ENCODE measurements at regions not wholly inside any gene's neighbourhood (a gene's known extent, or its start where the extent isn't known, plus 50 kb on each side); places are given as distances from the start of the nearest gene placed in this dataset.

DNA sequence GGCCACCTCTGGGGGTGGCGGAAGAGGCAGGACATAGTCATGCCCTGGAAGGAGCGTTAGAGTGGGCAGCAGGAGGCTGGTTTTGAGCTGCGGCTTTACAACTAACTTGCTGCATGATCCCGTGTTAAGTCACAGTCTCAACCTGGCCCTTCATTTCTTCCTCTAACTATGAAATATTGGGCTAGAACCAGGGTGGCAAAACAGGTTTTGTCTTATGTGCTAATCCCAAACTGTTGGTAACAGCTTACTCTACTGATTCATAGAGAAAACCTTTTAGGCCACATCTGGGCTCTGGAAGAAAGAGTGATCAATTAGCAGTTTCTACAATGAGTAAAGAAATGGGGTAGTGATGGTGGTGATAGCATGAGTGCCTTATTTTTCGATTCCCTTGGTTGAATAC lies 74.1 kb upstream of the CLINT1 start:
- CTCF ChIA-PET: interaction anchor here (0.6 kb wide), 1 partner anchor 205 kb away, joined by 3 read pairs; no protein-coding TSS in a partner anchor

GRCh38 chr5:157930710-157931109 lies 71.8 kb upstream of the CLINT1 start:
- intact Hi-C loops (cut with micrococcal nuclease; ENCODE audit: unreplicated experiment): no loop called here
- no peaks in the 10 kb centered on the region for H3K4me1 ChIP-seq (replicated peaks; ENCODE audit: insufficient read depth)
- H3K9me3 ChIP-seq (ENCODE audit: insufficient read depth, low read depth): no peaks in the 10 kb centered on the region
- no peaks in the 10 kb centered on the region for H3K27me3 ChIP-seq (ENCODE audit: insufficient read depth, low read depth)
- no peak for TF ChIP-seq CTCF (conservative IDR thresholded peaks at IDR 0.05)
- TF ChIP-seq EZH2 (IDR thresholded peaks at IDR 0.05; ENCODE audit: low read depth): no peak
- H3K79me2 ChIP-seq (ENCODE audit: low read depth): no peaks in the 10 kb centered on the region
- POLR2A ChIA-PET (ENCODE audit: unreplicated experiment): no interaction called here
- no peaks in the 10 kb centered on the region for H3K36me3 ChIP-seq (ENCODE audit: low read depth)
- DNase-seq: no peak
- no peak overlapping the region for H2AFZ ChIP-seq
- BruUV-seq (replicated peaks): no TSS peak
- H3F3A ChIP-seq (ENCODE audit: insufficient read depth, low read depth): no peaks in the 10 kb centered on the region
- CTCF ChIA-PET: no interaction called here
- H4K20me1 ChIP-seq (ENCODE audit: insufficient read depth): no peaks in the 10 kb centered on the region
- no peak overlapping the region for H3K4me2 ChIP-seq
- no peak overlapping the region for H3K4me3 ChIP-seq
- no peaks in the 10 kb centered on the region; the same call in 1 of the 2 replicates for H3K9me2 ChIP-seq (ENCODE audit: insufficient read depth)
- H3K27ac ChIP-seq: no peak overlapping the region

More for the DNA sequence above, 74.1 kb upstream of the CLINT1 start:
- POLR2A ChIA-PET (ENCODE audit: unreplicated experiment): no interaction called here
- no TSS peak for BruUV-seq (replicated peaks)
- H3K4me2 ChIP-seq: no peak overlapping the region
- H3K79me2 ChIP-seq (ENCODE audit: low read depth): no peaks in the 10 kb centered on the region
- no peak for DNase-seq
- H3K9me2 ChIP-seq (ENCODE audit: insufficient read depth): no peaks in the 10 kb centered on the region; the same call in 1 of the 2 replicates
- H2AFZ ChIP-seq: no peak overlapping the region
- no peaks in the 10 kb centered on the region for H3K36me3 ChIP-seq (ENCODE audit: low read depth)
- intact Hi-C loops (cut with micrococcal nuclease; ENCODE audit: unreplicated experiment): no loop called here
- no peaks in the 10 kb centered on the region for H3K9me3 ChIP-seq (ENCODE audit: insufficient read depth, low read depth)
- H3K4me3 ChIP-seq: no peak overlapping the region
- no peak overlapping the region for H3K27ac ChIP-seq
- no peaks in the 10 kb centered on the region for H3F3A ChIP-seq (ENCODE audit: insufficient read depth, low read depth)
- TF ChIP-seq CTCF (conservative IDR thresholded peaks at IDR 0.05): no peak
- TF ChIP-seq EZH2 (IDR thresholded peaks at IDR 0.05; ENCODE audit: low read depth): no peak
- no peaks in the 10 kb centered on the region for H3K4me1 ChIP-seq (replicated peaks; ENCODE audit: insufficient read depth)
- H3K27me3 ChIP-seq (ENCODE audit: insufficient read depth, low read depth): no peaks in the 10 kb centered on the region
- no peaks in the 10 kb centered on the region for H4K20me1 ChIP-seq (ENCODE audit: insufficient read depth)

GRCh38 chr5:157926977-157927376 lies 68.0 kb upstream of the CLINT1 start:
- Histone ChIP-seq H2AFZ (no peak overlapping the region), H3K4me3 (no peak overlapping the region), H3F3A (ENCODE audit: insufficient read depth, low read depth) (no peaks in the 10 kb centered on the region), H3K27ac (no peak overlapping the region), H3K79me2 (ENCODE audit: low read depth) (no peaks in the 10 kb centered on the region), H3K9me3 (ENCODE audit: insufficient read depth, low read depth) (no peaks in the 10 kb centered on the region), H3K9me2 (ENCODE audit: insufficient read depth) (no peaks in the 10 kb centered on the region), H3K27me3 (ENCODE audit: insufficient read depth, low read depth) (no peaks in the 10 kb centered on the region), H3K36me3 (ENCODE audit: low read depth) (no peaks in the 10 kb centered on the region), H3K4me1 (replicated peaks; ENCODE audit: insufficient read depth) (no peaks in the 10 kb centered on the region), H3K4me2 (no peak overlapping the region), H4K20me1 (ENCODE audit: insufficient read depth) (no peaks in the 10 kb centered on the region)
- TF ChIP-seq EZH2 (IDR thresholded peaks at IDR 0.05; ENCODE audit: low read depth): no peak
- TF ChIP-seq CTCF (conservative IDR thresholded peaks at IDR 0.05): no peak
- intact Hi-C loops (cut with micrococcal nuclease; ENCODE audit: unreplicated experiment): no loop called here
- POLR2A ChIA-PET (ENCODE audit: unreplicated experiment): no interaction called here
- no peak for DNase-seq
- CTCF ChIA-PET: no interaction called here
- no TSS peak for BruUV-seq (replicated peaks)
